Neuron (in vitro differentiated cells): ENCODE measurements at regions not wholly inside any gene's neighbourhood (a gene's known extent, or its start where the extent isn't known, plus 50 kb on each side); places are given as distances from the start of the nearest gene placed in this dataset.

Source experiments
- H2AFZ ChIP-seq: one replicate; pipeline ENCODE4 v1.6.1; 2013; ENCODE audit warnings: low read depth, mild to moderate bottlenecking, inconsistent platforms, low read length, moderate library complexity
- H3K27me3 ChIP-seq: one replicate; pipeline ENCODE4 v1.6.1; 2013; ENCODE audit warnings: low read length; ENCODE audit not compliant: insufficient read depth
- H3K36me3 ChIP-seq: one replicate; pipeline ENCODE4 v1.6.1; 2013; ENCODE audit warnings: low read length; ENCODE audit not compliant: insufficient read depth
- H3K4me1 ChIP-seq: one replicate; pipeline ENCODE4 v1.6.1; 2013; ENCODE audit warnings: low read length; ENCODE audit not compliant: insufficient read depth
- H3K4me3 ChIP-seq: 2 replicates; pipeline ENCODE4 v1.5.1; 2013; ENCODE audit warnings: mild to moderate bottlenecking, low read length, moderate library complexity
- H3K9me3 ChIP-seq: one replicate; pipeline ENCODE4 v1.6.1; 2013; ENCODE audit warnings: low read length

DNA sequence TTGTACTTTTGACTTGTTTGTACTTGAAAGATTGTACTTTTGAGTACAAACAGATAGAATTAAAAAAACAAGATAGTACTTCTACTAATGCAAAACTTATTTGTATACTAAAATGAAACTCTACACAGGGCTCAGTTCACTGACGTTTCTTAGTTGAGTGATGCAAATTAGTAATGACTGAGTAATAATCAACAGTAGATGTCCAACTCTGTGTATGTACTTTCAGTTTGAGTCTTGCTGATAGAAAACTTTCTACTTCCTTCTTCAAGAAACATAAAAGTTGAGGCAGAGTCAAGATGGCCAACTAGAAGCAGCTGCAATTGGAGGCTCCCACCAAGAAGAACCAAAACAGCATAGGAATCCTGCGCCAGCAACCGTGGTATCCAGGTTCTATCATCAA is 585.0 kb downstream of the NR4A2 start:
- Histone ChIP-seq H3K4me3 (no peak overlapping the region), H3K4me1 (no peaks in the 10 kb centered on the region), H3K9me3 (no peaks in the 10 kb centered on the region), H3K36me3 (no peaks in the 10 kb centered on the region), H3K27me3 (no peaks in the 10 kb centered on the region), H2AFZ (no peak overlapping the region)

GRCh38 chr2:155733091-155733853 is 599.2 kb downstream of the NR4A2 start:
- Histone ChIP-seq H2AFZ (peak overlapping the region; percentile 29), H3K4me3 (no peak overlapping the region), H3K9me3 (no peaks in the 10 kb centered on the region), H3K27me3 (no peaks in the 10 kb centered on the region), H3K4me1 (peaks cover 9% of the 10 kb centered on the region), H3K36me3 (no peaks in the 10 kb centered on the region)

DNA sequence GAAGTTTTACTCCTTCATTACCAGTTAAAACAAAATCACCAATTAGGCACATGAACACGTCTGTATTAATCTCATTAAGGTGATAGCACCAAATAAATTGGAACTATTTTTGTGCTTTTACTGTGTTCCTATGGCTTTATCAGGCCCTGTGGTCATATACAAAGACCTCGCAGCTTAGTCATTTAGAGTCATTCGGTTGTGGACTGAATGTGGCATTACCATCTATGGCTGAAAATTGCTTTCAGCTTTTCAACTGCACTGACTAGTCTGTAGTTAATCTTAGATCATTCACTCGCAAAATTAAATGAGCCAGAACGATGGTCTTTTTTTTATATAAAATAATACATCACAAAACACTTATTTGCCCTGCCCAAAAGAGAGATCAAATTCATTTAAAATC is 601.7 kb downstream of the NR4A2 start:
- Histone ChIP-seq H3K4me1 (peaks cover 9% of the 10 kb centered on the region), H3K4me3 (no peak overlapping the region), H3K36me3 (no peaks in the 10 kb centered on the region), H3K9me3 (no peaks in the 10 kb centered on the region), H2AFZ (no peak overlapping the region), H3K27me3 (no peaks in the 10 kb centered on the region)

DNA sequence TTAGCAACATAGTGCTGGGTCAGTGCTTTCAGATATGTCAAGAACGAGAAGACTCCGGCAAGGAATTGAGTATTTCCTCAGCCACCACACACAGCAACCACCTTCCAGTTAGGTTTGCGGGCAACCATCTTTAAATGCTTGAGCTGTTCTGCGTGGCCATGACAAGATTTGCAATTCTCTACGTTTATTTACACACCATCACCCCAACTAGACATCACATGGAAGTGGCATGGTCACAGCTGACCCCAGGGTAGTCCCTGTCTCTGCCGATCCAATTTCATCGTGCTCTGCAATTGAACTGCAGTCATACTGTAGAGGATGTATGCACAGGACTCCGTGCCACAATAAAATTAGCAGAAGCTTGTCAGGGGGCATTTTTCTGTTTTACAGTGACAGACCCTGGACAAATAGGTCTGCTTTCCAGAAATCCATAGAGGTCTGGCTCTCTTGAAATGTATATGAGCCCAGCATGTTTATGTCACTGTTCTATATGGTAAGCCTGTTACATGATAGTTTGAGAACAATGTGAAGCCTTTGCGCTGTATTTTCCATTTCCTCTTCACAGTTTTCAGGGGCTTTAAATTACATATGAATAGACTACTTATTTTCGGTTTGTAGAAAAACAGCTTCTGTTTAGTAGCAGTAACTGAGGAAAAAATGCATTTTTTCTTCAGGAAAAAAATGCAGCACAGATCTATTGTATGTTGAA is 605.2 kb downstream of the NR4A2 start:
- H3K27me3 ChIP-seq, result no peaks in the 10 kb centered on the region
- no peaks in the 10 kb centered on the region for H3K4me1 ChIP-seq
- H3K36me3 ChIP-seq, result no peaks in the 10 kb centered on the region
- H3K9me3 ChIP-seq, result no peaks in the 10 kb centered on the region
- H3K4me3 ChIP-seq, result no peak overlapping the region
- no peak overlapping the region for H2AFZ ChIP-seq

DNA sequence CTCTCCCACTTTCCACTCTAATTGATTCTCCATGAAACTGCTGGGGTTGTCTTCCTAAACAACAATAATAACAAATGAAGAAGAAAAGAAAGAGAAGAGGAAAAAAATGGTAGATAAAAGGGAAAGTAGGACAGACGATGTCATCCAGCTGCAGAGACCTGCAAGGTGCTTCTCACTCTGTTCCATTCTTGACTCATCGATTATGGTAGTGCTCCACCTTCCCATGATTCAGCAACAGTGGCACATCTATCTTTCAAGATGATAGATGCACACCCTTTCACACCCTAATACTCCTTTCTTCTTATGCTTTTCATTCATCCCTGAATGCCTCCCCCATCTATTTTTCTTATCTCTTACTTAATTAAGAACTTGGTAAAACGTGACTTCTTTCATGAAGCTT is 610.2 kb downstream of the NR4A2 start:
- Histone ChIP-seq H3K4me1 (no peaks in the 10 kb centered on the region), H2AFZ (no peak overlapping the region), H3K27me3 (no peaks in the 10 kb centered on the region), H3K4me3 (no peak overlapping the region), H3K36me3 (no peaks in the 10 kb centered on the region), H3K9me3 (no peaks in the 10 kb centered on the region)

GRCh38 chr2:155715705-155716104 is 616.8 kb downstream of the NR4A2 start:
- H3K4me3 ChIP-seq, result no peak overlapping the region
- H3K4me1 ChIP-seq, result no peaks in the 10 kb centered on the region
- no peaks in the 10 kb centered on the region for H3K27me3 ChIP-seq
- H2AFZ ChIP-seq, result no peak overlapping the region
- no peaks in the 10 kb centered on the region for H3K36me3 ChIP-seq
- no peaks in the 10 kb centered on the region for H3K9me3 ChIP-seq

DNA sequence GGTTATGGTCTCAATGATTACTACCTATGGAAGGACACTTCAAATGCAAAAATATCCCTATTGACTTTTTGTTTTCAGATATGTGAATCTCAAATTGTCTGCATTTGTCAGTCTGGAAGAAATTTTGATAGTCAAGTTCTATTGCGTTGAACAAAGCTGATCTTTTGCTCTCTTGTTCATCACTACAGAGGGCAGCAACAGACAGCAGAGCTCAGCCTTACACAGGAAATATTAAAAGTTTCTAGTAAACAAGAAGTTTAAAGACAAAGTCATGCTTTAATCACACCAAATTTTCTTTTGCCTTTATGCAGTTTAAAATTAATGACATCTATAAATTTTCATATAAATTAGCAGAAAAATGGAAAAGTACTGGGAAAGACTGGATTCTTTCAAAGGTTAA is 617.5 kb downstream of the NR4A2 start:
- Histone ChIP-seq H3K9me3 (no peaks in the 10 kb centered on the region), H3K4me1 (no peaks in the 10 kb centered on the region), H3K36me3 (no peaks in the 10 kb centered on the region), H3K27me3 (no peaks in the 10 kb centered on the region), H2AFZ (no peak overlapping the region), H3K4me3 (no peak overlapping the region)

- Histone ChIP-seq H3K4me3 (no peak overlapping the region), H3K27me3 (no peaks in the 10 kb centered on the region), H2AFZ (no peak overlapping the region), H3K36me3 (no peaks in the 10 kb centered on the region), H3K4me1 (no peaks in the 10 kb centered on the region), H3K9me3 (no peaks in the 10 kb centered on the region)
Observed at GRCh38 chr2:155708071-155708470, 624.5 kb downstream of the NR4A2 start.

DNA sequence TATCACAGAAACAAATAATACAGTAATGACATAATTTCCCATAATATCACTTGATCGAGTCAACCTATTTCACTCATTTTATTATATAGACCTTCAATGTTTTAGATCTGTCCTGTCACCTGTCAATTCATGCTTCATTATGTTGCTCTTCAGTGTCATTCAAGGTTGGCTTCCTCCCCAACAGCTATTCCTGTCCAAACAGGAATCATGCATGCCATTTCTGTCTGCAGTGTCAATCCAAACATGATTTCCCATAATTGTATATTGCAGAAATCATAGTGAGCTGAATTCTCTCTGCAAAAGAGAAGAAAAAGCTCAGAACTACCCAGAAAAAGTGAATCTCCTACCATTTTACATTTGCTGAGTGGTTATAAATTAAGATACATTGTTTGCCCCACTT is 628.6 kb downstream of the NR4A2 start:
- no peaks in the 10 kb centered on the region for H3K27me3 ChIP-seq
- H2AFZ ChIP-seq, result no peak overlapping the region
- H3K4me1 ChIP-seq, result no peaks in the 10 kb centered on the region
- no peak overlapping the region for H3K4me3 ChIP-seq
- no peaks in the 10 kb centered on the region for H3K9me3 ChIP-seq
- H3K36me3 ChIP-seq, result no peaks in the 10 kb centered on the region

GRCh38 chr2:155703048-155703447 is 629.5 kb downstream of the NR4A2 start:
- Histone ChIP-seq H3K36me3 (no peaks in the 10 kb centered on the region), H3K27me3 (no peaks in the 10 kb centered on the region), H3K4me3 (no peak overlapping the region), H2AFZ (no peak overlapping the region), H3K9me3 (no peaks in the 10 kb centered on the region), H3K4me1 (no peaks in the 10 kb centered on the region)

DNA sequence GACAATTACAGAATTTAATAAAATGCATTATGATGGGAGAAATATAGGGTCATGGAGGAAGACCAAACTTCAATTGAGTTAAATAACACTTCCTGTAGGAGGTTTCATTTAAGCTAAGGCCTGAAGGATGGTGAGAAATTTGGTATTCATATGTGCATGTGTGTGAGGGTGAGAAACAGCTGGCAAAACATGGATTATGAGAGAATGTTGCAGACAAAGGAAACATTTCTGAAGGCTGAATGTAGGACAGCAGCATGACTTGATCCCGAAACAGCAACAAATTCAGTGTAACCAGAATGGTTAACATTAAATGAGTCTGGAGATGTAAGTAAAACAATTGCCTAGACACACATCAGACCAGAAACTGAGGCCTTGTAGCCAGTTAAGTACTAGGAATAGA is 630.8 kb downstream of the NR4A2 start:
- Histone ChIP-seq H3K4me3 (no peak overlapping the region), H2AFZ (no peak overlapping the region), H3K9me3 (no peaks in the 10 kb centered on the region), H3K36me3 (no peaks in the 10 kb centered on the region), H3K4me1 (no peaks in the 10 kb centered on the region), H3K27me3 (no peaks in the 10 kb centered on the region)

DNA sequence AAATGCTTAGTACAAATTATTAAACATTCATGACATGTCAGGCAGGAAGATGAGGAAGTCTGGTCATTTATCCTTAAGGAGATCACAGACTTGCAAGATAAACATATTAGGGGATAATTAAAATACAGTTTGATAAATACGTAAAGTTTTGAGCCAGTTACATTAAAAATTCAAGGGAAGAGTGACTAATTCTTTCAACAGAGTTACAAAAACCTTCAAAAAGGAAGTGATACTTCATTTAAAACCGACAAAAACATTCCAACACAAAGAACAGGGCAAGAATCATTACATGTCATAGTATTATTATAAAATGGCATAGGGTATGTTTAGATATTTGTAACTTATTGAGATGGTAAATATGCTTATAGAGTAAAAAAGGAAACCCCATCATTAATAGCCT is 636.0 kb downstream of the NR4A2 start:
- Histone ChIP-seq H3K4me1 (no peaks in the 10 kb centered on the region), H3K36me3 (no peaks in the 10 kb centered on the region), H3K27me3 (no peaks in the 10 kb centered on the region), H3K4me3 (no peak overlapping the region), H3K9me3 (no peaks in the 10 kb centered on the region), H2AFZ (no peak overlapping the region)

DNA sequence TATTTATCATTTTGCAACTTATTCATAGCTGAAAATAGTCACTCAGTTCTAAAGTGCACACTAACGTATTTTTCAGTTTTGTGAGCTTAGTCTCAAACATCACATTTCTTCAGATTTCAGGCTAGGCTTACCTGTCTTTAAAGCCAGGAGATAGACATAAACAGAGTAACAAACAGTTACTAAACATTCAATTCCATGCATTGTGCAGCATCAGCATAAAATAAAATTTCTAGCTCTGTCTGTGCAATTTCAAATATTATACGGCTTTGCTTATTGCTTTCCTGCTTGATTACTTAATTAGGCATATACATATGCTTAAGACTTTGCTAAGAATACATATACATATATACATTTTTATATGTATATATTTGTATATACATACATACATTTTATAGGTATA is 637.0 kb downstream of the NR4A2 start:
- H3K27me3 ChIP-seq, result no peaks in the 10 kb centered on the region
- H3K36me3 ChIP-seq, result no peaks in the 10 kb centered on the region
- no peaks in the 10 kb centered on the region for H3K9me3 ChIP-seq
- H3K4me1 ChIP-seq, result no peaks in the 10 kb centered on the region
- H3K4me3 ChIP-seq, result no peak overlapping the region
- H2AFZ ChIP-seq, result no peak overlapping the region

GRCh38 chr2:155692856-155693255 is 639.7 kb downstream of the NR4A2 start:
- no peaks in the 10 kb centered on the region for H3K9me3 ChIP-seq

More at GRCh38 chr2:155692856-155693255, 639.7 kb downstream of the NR4A2 start:
- H2AFZ ChIP-seq, result no peak overlapping the region
- no peak overlapping the region for H3K4me3 ChIP-seq
- no peaks in the 10 kb centered on the region for H3K36me3 ChIP-seq
- H3K27me3 ChIP-seq, result no peaks in the 10 kb centered on the region
- H3K4me1 ChIP-seq, result no peaks in the 10 kb centered on the region
